Coronary artery (tissue), 2 donors: ENCODE measurements at regions not wholly inside any gene's neighbourhood (a gene's known extent, or its start where the extent isn't known, plus 50 kb on each side); places are given as distances from the start of the nearest gene placed in this dataset.

Experiments used
- DNase-seq: peaks from one replicate; pipeline ENCODE4 v3.0.0-alpha.2; 2017; ENCODE audit warnings: low spot score
- H3K27ac ChIP-seq, 2 donors: fragments of 200-600 bp; sonication (generic); one replicate each; pipeline ENCODE4 v1.5.1; 2016 to 2019
- H3K4me3 ChIP-seq: fragments of 200-600 bp; sonication (generic); 2 replicates; pipeline ENCODE4 v1.5.1; 2016; ENCODE audit warnings: mild to moderate bottlenecking, moderate library complexity
- TF ChIP-seq, protein P1 (sequence below): fragments of 200-600 bp; sonication (generic); IDR thresholded peaks from one replicate; pipeline ENCODE4 v1.5.1; 2019; ENCODE audit warnings: antibody characterized with exemption

DNA sequence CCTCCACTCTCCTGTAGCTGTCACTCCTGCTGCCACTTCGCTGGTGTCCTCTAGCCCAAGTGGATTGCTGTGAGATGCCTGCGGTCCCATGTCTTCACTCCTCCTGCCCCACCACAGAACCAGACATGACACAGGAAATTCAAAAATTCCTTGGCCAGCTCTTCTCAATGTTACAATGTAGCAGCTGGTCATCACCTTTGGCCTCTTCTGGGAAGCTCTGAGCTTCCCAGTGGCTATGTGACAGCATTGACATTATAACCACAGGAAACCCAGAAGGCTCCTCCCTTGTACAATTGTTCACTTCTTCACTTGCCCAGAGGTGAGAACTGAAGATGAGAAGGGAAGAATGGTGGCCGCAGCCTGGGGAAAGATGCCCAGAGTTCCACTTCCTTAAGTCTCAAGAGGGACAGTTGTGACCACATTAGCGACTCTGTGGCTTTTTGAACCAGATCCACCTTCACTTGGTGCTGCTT is 76.1 kb upstream of the NAA20 start:
- no peak for DNase-seq
- TF ChIP-seq, protein P1, sequence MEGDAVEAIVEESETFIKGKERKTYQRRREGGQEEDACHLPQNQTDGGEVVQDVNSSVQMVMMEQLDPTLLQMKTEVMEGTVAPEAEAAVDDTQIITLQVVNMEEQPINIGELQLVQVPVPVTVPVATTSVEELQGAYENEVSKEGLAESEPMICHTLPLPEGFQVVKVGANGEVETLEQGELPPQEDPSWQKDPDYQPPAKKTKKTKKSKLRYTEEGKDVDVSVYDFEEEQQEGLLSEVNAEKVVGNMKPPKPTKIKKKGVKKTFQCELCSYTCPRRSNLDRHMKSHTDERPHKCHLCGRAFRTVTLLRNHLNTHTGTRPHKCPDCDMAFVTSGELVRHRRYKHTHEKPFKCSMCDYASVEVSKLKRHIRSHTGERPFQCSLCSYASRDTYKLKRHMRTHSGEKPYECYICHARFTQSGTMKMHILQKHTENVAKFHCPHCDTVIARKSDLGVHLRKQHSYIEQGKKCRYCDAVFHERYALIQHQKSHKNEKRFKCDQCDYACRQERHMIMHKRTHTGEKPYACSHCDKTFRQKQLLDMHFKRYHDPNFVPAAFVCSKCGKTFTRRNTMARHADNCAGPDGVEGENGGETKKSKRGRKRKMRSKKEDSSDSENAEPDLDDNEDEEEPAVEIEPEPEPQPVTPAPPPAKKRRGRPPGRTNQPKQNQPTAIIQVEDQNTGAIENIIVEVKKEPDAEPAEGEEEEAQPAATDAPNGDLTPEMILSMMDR: no peak
- Histone ChIP-seq H3K4me3 (no peak overlapping the region), H3K27ac (peak overlapping the region in 1 of 2 donors; percentile 30)

- TF ChIP-seq, protein P1: no peak
- no peak for DNase-seq
- no peak overlapping the region for H3K4me3 ChIP-seq
- H3K27ac ChIP-seq: peak overlapping the region in 1 of 2 donors; percentile 77
These were observed 74.6 kb upstream of the NAA20 start for GRCh38 chr20:19942611-19943010.

DNA sequence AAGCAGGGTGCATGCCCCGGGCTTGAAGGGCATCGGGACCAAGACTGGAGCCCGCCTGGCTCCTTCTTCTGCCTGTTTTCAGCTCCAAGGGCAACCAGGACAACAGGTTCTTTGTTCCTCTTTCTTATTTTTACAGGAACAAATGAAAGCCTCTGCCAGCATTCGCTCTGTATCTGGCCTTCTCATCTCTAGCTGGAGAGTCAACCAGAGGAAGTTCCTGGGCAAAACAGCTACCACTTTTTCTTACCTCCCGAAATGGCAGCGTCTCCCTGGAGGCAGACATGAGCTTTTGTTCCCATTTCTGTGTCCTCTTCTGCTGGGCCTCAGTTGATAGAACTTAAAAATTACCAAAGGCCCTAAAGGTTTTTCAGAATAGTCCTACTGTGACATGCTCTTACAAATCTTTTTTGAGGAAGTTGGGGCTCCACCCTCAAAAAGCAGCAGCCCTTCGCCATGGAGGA is 74.1 kb upstream of the NAA20 start:
- Histone ChIP-seq H3K4me3 (no peak overlapping the region), H3K27ac (peak overlapping the region in 1 of 2 donors; percentile 77)
- TF ChIP-seq, protein P1: no peak
- DNase-seq: no peak

- H3K4me3 ChIP-seq: peak overlapping the region; percentile 11
- TF ChIP-seq, protein P1: no peak
- H3K27ac ChIP-seq: peak overlapping the region; percentile 57 to 65
- DNase-seq: no peak
These were observed 72.2 kb upstream of the NAA20 start for GRCh38 chr20:19944772-19945459.

- TF ChIP-seq, protein P1: no peak
- peak overlapping the region; percentile 57 to 65 for H3K27ac ChIP-seq
- no peak overlapping the region for H3K4me3 ChIP-seq
- no peak for DNase-seq
These were observed 71.2 kb upstream of the NAA20 start for GRCh38 chr20:19945732-19946670.

DNA sequence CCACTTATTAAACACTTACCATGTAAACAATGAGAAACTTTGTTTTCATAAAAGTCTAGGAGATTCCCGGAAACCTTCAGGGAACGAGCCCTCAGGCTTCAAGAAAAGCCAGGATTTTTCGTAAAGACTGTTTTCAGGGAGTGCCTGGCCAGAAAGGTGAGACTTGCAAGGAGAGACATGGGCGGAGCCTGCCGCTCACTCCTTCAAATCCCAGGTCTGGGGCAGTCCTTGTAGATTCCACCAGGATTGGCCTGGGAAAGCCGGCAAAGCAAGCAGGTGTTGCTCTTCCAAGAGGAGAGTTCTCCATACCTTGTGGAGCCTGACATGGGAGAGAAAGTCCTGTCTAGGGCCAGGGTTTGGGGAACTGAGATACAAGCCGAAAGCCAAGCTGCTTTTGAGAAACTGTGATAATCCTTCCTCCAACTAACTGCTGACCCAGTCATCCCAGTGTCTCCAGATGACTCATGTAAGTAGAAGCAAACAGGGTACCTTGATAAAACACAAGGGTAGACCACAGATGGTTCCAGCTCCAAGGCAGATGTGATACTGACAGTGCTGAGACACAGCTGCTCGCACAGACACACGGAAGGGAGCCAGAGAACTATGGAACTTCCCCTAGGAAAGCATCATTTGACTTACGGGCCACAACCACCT is 69.4 kb upstream of the NAA20 start:
- DNase-seq: no peak
- TF ChIP-seq, protein P1: no peak
- Histone ChIP-seq H3K4me3 (no peak overlapping the region), H3K27ac (no peak overlapping the region)
